ENCODE measurements at regions not wholly inside any gene's neighbourhood (a gene's known extent, or its start where the extent isn't known, plus 50 kb on each side); places are given as distances from the start of the nearest gene placed in this dataset.
"Not testable (repeated sequence)": the region's sequence is repeated elsewhere in the genome, so short reads cannot be mapped to it uniquely, and the experiment has no call there.

GRCh38 chr12:30329281-30329680 lies 366.4 kb downstream of the IPO8 start:
- no peak for DNase-seq

- DNase-seq, result no peak
These were observed 372.7 kb downstream of the IPO8 start for GRCh38 chr12:30323008-30323407.

GRCh38 chr12:30320561-30320960 lies 375.1 kb downstream of the IPO8 start:
- DNase-seq, result no peak

GRCh38 chr12:30314506-30315100 lies 381.1 kb downstream of the IPO8 start:
- no peak for DNase-seq

- DNase-seq, result no peak
These were observed 387.5 kb downstream of the IPO8 start for GRCh38 chr12:30308010-30308717.

GRCh38 chr12:30304528-30304927 lies 391.1 kb downstream of the IPO8 start:
- DNase-seq, result no peak

GRCh38 chr12:30301291-30301690 lies 394.4 kb downstream of the IPO8 start:
- no peak for DNase-seq

GRCh38 chr12:30296486-30296885 lies 399.2 kb downstream of the IPO8 start:
- DNase-seq, result no peak

- DNase-seq, result no peak
These were observed 409.2 kb downstream of the IPO8 start for GRCh38 chr12:30286345-30286926.

- no peak for DNase-seq
These were observed 417.3 kb downstream of the IPO8 start for GRCh38 chr12:30278401-30278800.

GRCh38 chr12:30272515-30272914 lies 423.2 kb downstream of the IPO8 start:
- DNase-seq, result not testable (repeated sequence)

- DNase-seq, result no peak
These were observed 426.2 kb downstream of the IPO8 start for GRCh38 chr12:30269496-30269895.

GRCh38 chr12:30268041-30268440 lies 427.6 kb downstream of the IPO8 start:
- DNase-seq, result no peak

GRCh38 chr12:30263434-30263833 lies 432.2 kb downstream of the IPO8 start:
- DNase-seq, result no peak

- DNase-seq, result no peak
These were observed 438.1 kb downstream of the IPO8 start for GRCh38 chr12:30257618-30258017.

- DNase-seq, result no peak
These were observed 444.1 kb downstream of the IPO8 start for GRCh38 chr12:30251546-30251945.

- no peak for DNase-seq
These were observed 452.2 kb downstream of the IPO8 start for GRCh38 chr12:30243426-30243825.

- no peak for DNase-seq
These were observed 435.3 kb upstream of the TMTC1 start for GRCh38 chr12:30219047-30219446.

- no peak for DNase-seq
These were observed 434.3 kb upstream of the TMTC1 start for GRCh38 chr12:30218073-30218472.

- DNase-seq, result no peak
These were observed 429.4 kb upstream of the TMTC1 start for GRCh38 chr12:30213166-30213565.

- no peak for DNase-seq
These were observed 428.0 kb upstream of the TMTC1 start for GRCh38 chr12:30211743-30212142.

GRCh38 chr12:30203981-30204380 lies 420.2 kb upstream of the TMTC1 start:
- no peak for DNase-seq

GRCh38 chr12:30202521-30203254 lies 418.9 kb upstream of the TMTC1 start:
- no peak for DNase-seq

Data from MV-4-11 (cell line).